Heart left ventricle (tissue), 16 donors: ENCODE measurements at regions not wholly inside any gene's neighbourhood (a gene's known extent, or its start where the extent isn't known, plus 50 kb on each side); places are given as distances from the start of the nearest gene placed in this dataset.

Experiments used
- ATAC-seq, 4 donors: fragments of 200-7000 bp; cut with Tn5 transposase; one replicate each; pipeline ENCODE4 v1.9.1; 2020 to 2022; ENCODE audit warnings: moderate library complexity in 4 of 4, mild to moderate bottlenecking in 3 of 4, moderate number of reproducible peaks in 1 of 4
- DNase-seq, 5 donors: peaks; one replicate each; pipeline ENCODE4 v3.0.0-alpha.2; 2020
- H3K27ac ChIP-seq, 12 donors: fragments of 200-600 bp; sonication (generic) in 4 of 12; one replicate each; pipeline versions ENCODE4 v1.5.0 to v1.8.0; 2016 to 2022; ENCODE audit warnings: mild to moderate bottlenecking in 2 of 12
- H3K27me3 ChIP-seq, 9 donors: fragments of 200-600 bp; sonication (generic) in 2 of 9; one replicate each; pipeline versions ENCODE4 v1.5.1 to v1.8.0; 2016 to 2022; ENCODE audit warnings: mild to moderate bottlenecking in 3 of 9
- H3K36me3 ChIP-seq, 9 donors: fragments of 200-600 bp; sonication (generic) in 2 of 9; one replicate each; pipeline versions ENCODE4 v1.5.0 to v1.8.0; 2018 to 2022; ENCODE audit warnings: mild to moderate bottlenecking in 2 of 9
- H3K4me1 ChIP-seq, 12 donors: fragments of 200-600 bp; sonication (generic) in 4 of 12; one replicate each; pipeline versions ENCODE4 v1.5.0 to v1.8.0; 2016 to 2022; ENCODE audit warnings: mild to moderate bottlenecking in 3 of 12
- H3K4me3 ChIP-seq, 12 donors: fragments of 200-600 bp; sonication (generic) in 4 of 12; one replicate each; pipeline versions ENCODE4 v1.5.0 to v1.8.0; 2017 to 2022; ENCODE audit warnings: mild to moderate bottlenecking in 9 of 12, moderate library complexity in 4 of 12
- H3K9me3 ChIP-seq, 12 donors: fragments of 200-600 bp; sonication (generic) in 4 of 12; one replicate each; pipeline versions ENCODE4 v1.5.0 to v1.8.0; 2016 to 2022; ENCODE audit warnings: mild to moderate bottlenecking in 1 of 12
- CTCF ChIP-seq, 12 donors: fragments of 200-600 bp; sonication (generic) in 4 of 12; IDR thresholded peaks; one replicate each; pipeline versions ENCODE4 v1.5.0 to v1.8.0; 2018 to 2022; ENCODE audit warnings: antibody characterized with exemption in 12 of 12, mild to moderate bottlenecking in 5 of 12
- POLR2A ChIP-seq, 2 donors: fragments of 450-650 bp; IDR thresholded peaks; one replicate each; pipeline ENCODE4 v1.6.1; 2017; ENCODE audit warnings: antibody characterized with exemption in 2 of 2, mild to moderate bottlenecking in 2 of 2, moderate library complexity in 2 of 2
- WGBS, 4 donors: extraction: QIAGEN DNeasy Blood & Tissue Kit in 2 of 4; methylation state at CpG; one replicate each; pipeline versions ENCODE4 v1.1.5 to v1.1.7; 2013 to 2018; 5-methylcytosine and 5-hydroxymethylcytosine counted together
- intact Hi-C, 10 donors: fragments of 100-400 bp; cut with DNase I; formaldehyde crosslinking; loops; one replicate each; pipeline versions ENCODE4 v1.11.1 to v1.14.2; 2022
- donor health status: ischemic (EF 13 %, LVEDD 7.1; RV severe dilation, severe dysfunction).
- donor health status: healthy with polysubstance abuse.
- donor health status: DM: no; HTN: yes; CAD: no.
- donor health status: DM: no; HTN: no; CAD: no.
- donor health status: ischemic (EF 25% LVEDD 6.9; RV normal size, moderate dysfunction).
- donor health status: ischemic (EF 25% LVEDD 5.7; RV mildly dilated, moderate dysfunction).
- donor health status: healthy.
- donor health status: DM: yes; HTN: yes; CAD: no.
- donor health status: ischemic (EF 35%, LVEDD 5.7; RV mildly dilated, moderate dysfunction).
- donor health status: nonischemic (EF 11% LVEDD 7.7; RV severe dilation, severe dysfunction).
- donor health status: DM: yes; HTN: yes; CAD: no.
- donor health status: PGD.
- donor health status: ischemic (EF 29% LVEDD 5.4; RV normal size, mild dysfunction).
- donor health status: nonischemic (EF 23%, LVEDD 6.1; RV moderate dilation, normal function).

- no peaks in the 10 kb centered on the region for H3K36me3 ChIP-seq
- H3K27ac ChIP-seq = no peak overlapping the region
- TF ChIP-seq POLR2A (IDR thresholded peaks at IDR 0.05) (no peak), CTCF (IDR thresholded peaks at IDR 0.05) (no peak)
- no peaks in the 10 kb centered on the region for H3K27me3 ChIP-seq
- DNase-seq = no peak
- H3K9me3 ChIP-seq = peaks cover 0 to 3% (median 0%) of the 10 kb centered on the region in 12 donors
- WGBS, 4 donors = 41 to 48% (median 45%) methylated on average over 5 of the region's 5 CpGs
- ATAC-seq = no peak
- no peaks in the 10 kb centered on the region for H3K4me1 ChIP-seq
- H3K4me3 ChIP-seq = no peak overlapping the region
- intact Hi-C loops = loop anchor here in 1 of 10 donors (10.0 kb wide), 1 partner anchor 62 kb away; no protein-coding TSS in a partner anchor
These were observed 350.1 kb upstream of the COBL start for GRCh38 chr7:51666751-51667150.

GRCh38 chr7:51666266-51666665, 349.7 kb upstream of the COBL start:
- no peak for ATAC-seq
- no peaks in the 10 kb centered on the region for H3K27me3 ChIP-seq
- WGBS, 4 donors = 12 to 26% (median 14%) methylated on average over 3 of the region's 3 CpGs
- no peak overlapping the region for H3K27ac ChIP-seq
- intact Hi-C loops = loop anchor here in 1 of 10 donors (10.0 kb wide), 1 partner anchor 61 kb away; no protein-coding TSS in a partner anchor
- H3K9me3 ChIP-seq = peaks cover 0 to 3% (median 0%) of the 10 kb centered on the region in 12 donors
- H3K36me3 ChIP-seq = no peaks in the 10 kb centered on the region
- TF ChIP-seq POLR2A (IDR thresholded peaks at IDR 0.05) (no peak), CTCF (IDR thresholded peaks at IDR 0.05) (no peak)
- H3K4me3 ChIP-seq = no peak overlapping the region
- no peak for DNase-seq
- H3K4me1 ChIP-seq = no peaks in the 10 kb centered on the region

DNA sequence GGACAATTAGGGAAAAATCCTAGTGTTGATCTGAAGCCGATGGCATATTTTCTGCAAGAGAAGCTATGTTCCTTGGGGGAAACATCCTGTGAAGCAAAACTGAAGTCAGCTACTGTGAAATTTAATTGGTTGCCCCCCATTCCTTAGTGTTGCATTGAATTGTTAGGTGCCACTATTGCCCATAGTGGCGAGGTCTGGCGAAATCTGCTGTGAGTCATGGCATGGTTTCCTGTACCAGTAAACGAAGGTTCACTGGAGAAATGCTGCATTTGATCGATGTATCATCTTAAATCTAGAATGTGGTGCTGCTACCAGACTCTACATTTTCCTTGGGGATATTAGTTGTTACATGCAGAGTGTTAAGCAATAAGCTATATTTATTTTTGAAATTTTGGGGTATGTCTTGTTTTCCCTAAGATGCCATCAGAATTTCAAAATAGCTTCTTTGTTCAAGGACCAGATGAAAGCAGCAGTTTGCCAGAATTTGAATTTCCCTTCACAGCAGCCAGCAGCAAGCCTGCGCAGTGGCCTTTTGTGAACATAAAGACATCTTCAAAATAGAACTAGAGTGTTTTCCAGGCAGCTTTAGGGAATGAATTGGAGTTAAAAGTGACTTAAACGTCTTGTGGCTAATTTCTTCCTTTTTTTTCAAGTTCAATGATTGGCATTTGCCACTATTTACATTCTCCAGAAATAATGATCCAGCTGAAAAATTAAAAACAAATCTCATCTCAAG, 348.6 kb upstream of the COBL start:
- intact Hi-C loops = loop anchor here in 1 of 10 donors (10.0 kb wide), 1 partner anchor 60 kb away; no protein-coding TSS in a partner anchor
- WGBS, 4 donors = 70 to 77% (median 74%) methylated on average over 7 of the region's 7 CpGs
- TF ChIP-seq CTCF (IDR thresholded peaks at IDR 0.05) = no peak
- no peak for TF ChIP-seq POLR2A (IDR thresholded peaks at IDR 0.05)
- no peak for DNase-seq
- Histone ChIP-seq H3K36me3 (no peaks in the 10 kb centered on the region), H3K27ac (no peak overlapping the region), H3K4me1 (no peaks in the 10 kb centered on the region), H3K4me3 (no peak overlapping the region), H3K9me3 (peaks cover 0 to 3% (median 0%) of the 10 kb centered on the region in 12 donors), H3K27me3 (no peaks in the 10 kb centered on the region)
- ATAC-seq = no peak

GRCh38 chr7:51660516-51660915, 343.9 kb upstream of the COBL start:
- no peaks in the 10 kb centered on the region for H3K9me3 ChIP-seq
- no peaks in the 10 kb centered on the region for H3K4me1 ChIP-seq
- intact Hi-C loops = loop anchor here in 1 of 10 donors (10.0 kb wide), 1 partner anchor 56 kb away; no protein-coding TSS in a partner anchor
- no peaks in the 10 kb centered on the region for H3K36me3 ChIP-seq
- H3K27me3 ChIP-seq = no peaks in the 10 kb centered on the region
- DNase-seq (no peak), ATAC-seq (no peak)
- H3K4me3 ChIP-seq = no peak overlapping the region
- no peak overlapping the region for H3K27ac ChIP-seq
- 85 to 89% (median 87%) methylated on average over 7 of the region's 7 CpGs for WGBS, 4 donors
- no peak for TF ChIP-seq POLR2A (IDR thresholded peaks at IDR 0.05)
- TF ChIP-seq CTCF (IDR thresholded peaks at IDR 0.05) = no peak
